ENCODE measurements at regions not wholly inside any gene's neighbourhood (a gene's known extent, or its start where the extent isn't known, plus 50 kb on each side); places are given as distances from the start of the nearest gene placed in this dataset.
A peak's percentile ranks its signal among the peaks of the same experiment; 100 is the strongest.

DNA sequence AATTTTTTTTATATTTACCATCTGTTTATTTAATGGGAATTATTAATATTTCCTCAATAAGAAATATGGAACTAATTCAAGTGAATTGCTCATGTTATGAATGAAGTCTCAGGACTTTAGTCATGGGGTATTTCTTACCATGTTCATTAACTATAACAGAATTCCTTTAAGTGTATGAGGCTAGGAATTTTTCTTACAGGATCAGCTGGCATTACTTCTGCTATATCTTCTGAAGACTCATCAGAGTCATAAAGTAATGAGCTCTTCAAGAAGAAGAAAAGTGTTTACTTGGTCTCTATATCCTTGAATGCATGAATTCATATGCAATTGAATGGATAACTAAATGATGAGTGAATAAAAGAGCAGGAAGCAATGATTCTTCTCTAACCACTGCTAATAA lies 486.8 kb upstream of the THBS1 start:
- H3K4me3 Mint-ChIP-seq (ENCODE audit: low read depth): no peak overlapping the region
- H3K27me3 Mint-ChIP-seq: no peaks in the 10 kb centered on the region
- H3K4me1 Mint-ChIP-seq (ENCODE audit: low read depth): peaks cover 12% of the 10 kb centered on the region
- no peaks in the 10 kb centered on the region for H3K9me3 Mint-ChIP-seq (ENCODE audit: low read depth)
- no peak for DNase-seq (ENCODE audit: low spot score, unreplicated experiment)
- H3K27ac Mint-ChIP-seq: no peak overlapping the region
- TF ChIP-seq, protein P1, sequence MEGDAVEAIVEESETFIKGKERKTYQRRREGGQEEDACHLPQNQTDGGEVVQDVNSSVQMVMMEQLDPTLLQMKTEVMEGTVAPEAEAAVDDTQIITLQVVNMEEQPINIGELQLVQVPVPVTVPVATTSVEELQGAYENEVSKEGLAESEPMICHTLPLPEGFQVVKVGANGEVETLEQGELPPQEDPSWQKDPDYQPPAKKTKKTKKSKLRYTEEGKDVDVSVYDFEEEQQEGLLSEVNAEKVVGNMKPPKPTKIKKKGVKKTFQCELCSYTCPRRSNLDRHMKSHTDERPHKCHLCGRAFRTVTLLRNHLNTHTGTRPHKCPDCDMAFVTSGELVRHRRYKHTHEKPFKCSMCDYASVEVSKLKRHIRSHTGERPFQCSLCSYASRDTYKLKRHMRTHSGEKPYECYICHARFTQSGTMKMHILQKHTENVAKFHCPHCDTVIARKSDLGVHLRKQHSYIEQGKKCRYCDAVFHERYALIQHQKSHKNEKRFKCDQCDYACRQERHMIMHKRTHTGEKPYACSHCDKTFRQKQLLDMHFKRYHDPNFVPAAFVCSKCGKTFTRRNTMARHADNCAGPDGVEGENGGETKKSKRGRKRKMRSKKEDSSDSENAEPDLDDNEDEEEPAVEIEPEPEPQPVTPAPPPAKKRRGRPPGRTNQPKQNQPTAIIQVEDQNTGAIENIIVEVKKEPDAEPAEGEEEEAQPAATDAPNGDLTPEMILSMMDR (IDR thresholded peaks at IDR 0.05; ENCODE audit: unreplicated experiment): no peak
- H3K36me3 Mint-ChIP-seq (ENCODE audit: insufficient read depth): no peaks in the 10 kb centered on the region

DNA sequence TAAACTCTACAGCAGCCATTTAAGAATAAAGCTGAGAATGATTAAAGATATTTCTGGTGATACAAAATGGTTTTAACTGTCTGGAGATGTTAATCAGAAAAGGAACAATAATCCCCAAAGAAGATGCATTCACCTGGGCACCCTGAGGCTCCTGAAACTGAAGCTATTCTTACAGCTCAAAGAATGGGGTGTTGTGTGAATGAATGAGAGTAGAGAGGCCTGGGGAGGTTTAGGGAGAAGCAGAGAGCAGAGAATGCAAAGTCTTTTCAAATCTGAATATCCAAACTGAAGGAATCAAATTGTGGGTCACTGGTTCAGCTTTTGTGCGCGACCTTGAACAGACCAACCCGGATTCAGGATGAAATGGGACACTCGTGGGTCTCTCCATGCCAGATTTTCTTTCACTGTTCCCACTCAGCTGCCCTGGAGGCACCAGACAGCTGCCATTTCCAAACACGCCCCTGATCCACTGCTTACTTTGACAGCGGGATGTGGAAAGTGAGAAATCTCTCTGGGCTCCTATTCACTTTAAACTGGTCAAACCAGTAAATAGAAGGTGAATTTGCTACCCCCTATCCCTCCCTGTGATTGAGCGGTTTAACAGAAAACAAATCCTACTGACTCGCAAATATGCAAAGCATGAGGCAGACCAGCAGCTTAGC lies 485.5 kb upstream of the THBS1 start:
- TF ChIP-seq, protein P1 (IDR thresholded peaks at IDR 0.05; ENCODE audit: unreplicated experiment): no peak
- no peaks in the 10 kb centered on the region for H3K9me3 Mint-ChIP-seq (ENCODE audit: low read depth)
- no peak for DNase-seq (ENCODE audit: low spot score, unreplicated experiment)
- peaks cover 12% of the 10 kb centered on the region for H3K4me1 Mint-ChIP-seq (ENCODE audit: low read depth)
- H3K27me3 Mint-ChIP-seq: no peaks in the 10 kb centered on the region
- no peaks in the 10 kb centered on the region for H3K36me3 Mint-ChIP-seq (ENCODE audit: insufficient read depth)
- peak overlapping the region; percentile 41 for H3K27ac Mint-ChIP-seq
- no peak overlapping the region for H3K4me3 Mint-ChIP-seq (ENCODE audit: low read depth)

DNA sequence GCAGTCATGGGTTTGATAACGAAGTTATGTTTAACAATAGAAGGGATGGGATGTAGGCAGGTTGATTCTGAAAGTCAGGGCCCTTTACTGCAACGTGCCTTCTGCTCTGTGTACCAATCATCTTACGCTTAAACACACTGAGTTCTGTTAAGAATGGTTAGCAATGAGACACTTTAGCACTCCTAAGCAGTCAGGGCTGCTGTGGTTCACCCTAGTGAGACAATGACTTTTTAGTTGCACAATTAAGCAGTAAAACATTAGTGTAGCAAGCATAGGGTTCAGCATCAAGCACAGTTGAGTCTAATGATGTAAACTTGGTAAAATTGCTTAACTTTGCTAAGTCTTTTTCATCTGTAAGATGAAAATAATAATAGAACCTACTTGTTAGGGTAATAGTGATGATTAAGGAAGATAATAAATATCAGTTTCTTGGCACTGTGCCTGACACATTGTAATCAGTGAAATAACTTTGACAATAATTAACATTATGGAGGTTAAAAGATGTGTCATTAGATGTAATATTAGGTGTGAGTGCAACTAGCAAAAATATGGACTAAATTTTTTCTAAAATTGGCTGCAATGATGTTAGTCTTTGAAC lies 484.2 kb upstream of the THBS1 start:
- no peak for DNase-seq (ENCODE audit: low spot score, unreplicated experiment)
- peaks cover 12% of the 10 kb centered on the region for H3K4me1 Mint-ChIP-seq (ENCODE audit: low read depth)
- TF ChIP-seq, protein P1 (IDR thresholded peaks at IDR 0.05; ENCODE audit: unreplicated experiment): no peak
- H3K4me3 Mint-ChIP-seq (ENCODE audit: low read depth): no peak overlapping the region
- H3K27me3 Mint-ChIP-seq: no peaks in the 10 kb centered on the region
- H3K27ac Mint-ChIP-seq: no peak overlapping the region
- H3K9me3 Mint-ChIP-seq (ENCODE audit: low read depth): no peaks in the 10 kb centered on the region
- no peaks in the 10 kb centered on the region for H3K36me3 Mint-ChIP-seq (ENCODE audit: insufficient read depth)

DNA sequence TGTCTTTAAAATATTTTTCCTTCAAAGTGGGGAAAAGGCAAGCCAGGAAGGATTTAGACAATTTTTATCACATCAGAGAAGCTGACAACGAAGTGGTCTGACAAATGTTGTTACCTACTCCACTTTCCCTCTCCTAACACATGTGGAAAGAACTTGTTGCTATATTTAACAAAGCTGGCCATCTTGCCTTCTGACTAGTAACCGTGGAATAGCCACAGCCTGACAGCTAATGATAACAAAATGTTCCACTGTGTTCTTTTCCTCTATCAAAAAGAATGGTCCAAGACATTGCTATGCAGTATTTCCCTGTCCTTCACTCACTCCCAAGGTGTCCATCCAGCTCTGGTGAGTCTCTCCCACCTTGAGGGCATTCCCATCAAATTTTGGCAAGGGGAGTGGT lies 481.4 kb upstream of the THBS1 start:
- H3K27ac Mint-ChIP-seq: no peak overlapping the region

DNA sequence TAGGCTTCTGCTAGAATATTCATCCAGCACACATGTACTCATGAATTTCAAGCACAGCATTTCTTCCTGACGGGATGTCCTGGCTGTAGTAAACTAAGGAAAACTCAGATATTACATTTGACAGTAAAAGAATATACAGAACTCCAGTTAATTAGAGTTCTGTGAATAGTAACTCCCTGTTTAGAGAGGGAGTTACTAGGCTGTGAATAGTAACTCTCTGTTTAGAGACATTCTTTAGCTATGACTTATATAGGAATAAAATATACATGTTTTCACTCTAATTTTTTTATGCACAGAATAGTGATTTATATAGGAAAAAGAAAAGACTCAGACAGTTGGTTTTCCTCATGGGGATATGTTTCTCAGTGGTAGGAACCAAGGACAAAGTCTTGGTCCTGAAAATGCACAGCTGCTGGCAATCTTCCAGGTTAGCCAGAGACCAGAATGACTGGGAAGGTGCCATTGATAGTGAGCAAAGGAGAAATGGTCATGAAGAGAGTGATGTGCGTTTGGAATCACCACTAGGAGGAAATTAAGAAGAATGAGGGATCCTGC lies 480.7 kb upstream of the THBS1 start:
- Mint-ChIP-seq H3K9me3 (ENCODE audit: low read depth) (no peaks in the 10 kb centered on the region), H3K36me3 (ENCODE audit: insufficient read depth) (no peaks in the 10 kb centered on the region), H3K27me3 (no peaks in the 10 kb centered on the region), H3K4me1 (ENCODE audit: low read depth) (peaks cover 8% of the 10 kb centered on the region), H3K4me3 (ENCODE audit: low read depth) (no peak overlapping the region), H3K27ac (no peak overlapping the region)
- DNase-seq (ENCODE audit: low spot score, unreplicated experiment): no peak
- TF ChIP-seq, protein P1 (IDR thresholded peaks at IDR 0.05; ENCODE audit: unreplicated experiment): peak; percentile 7

More for the DNA sequence above, 481.4 kb upstream of the THBS1 start:
- Mint-ChIP-seq H3K27me3 (no peaks in the 10 kb centered on the region), H3K36me3 (ENCODE audit: insufficient read depth) (no peaks in the 10 kb centered on the region), H3K9me3 (ENCODE audit: low read depth) (no peaks in the 10 kb centered on the region), H3K4me3 (ENCODE audit: low read depth) (no peak overlapping the region), H3K4me1 (ENCODE audit: low read depth) (peaks cover 12% of the 10 kb centered on the region)
- no peak for DNase-seq (ENCODE audit: low spot score, unreplicated experiment)
- TF ChIP-seq, protein P1 (IDR thresholded peaks at IDR 0.05; ENCODE audit: unreplicated experiment): no peak

Data from progenitor cell of endocrine pancreas (in vitro differentiated cells).